ENCODE measurements at regions not wholly inside any gene's neighbourhood (a gene's known extent, or its start where the extent isn't known, plus 50 kb on each side); places are given as distances from the start of the nearest gene placed in this dataset.
"Not testable (repeated sequence)": the region's sequence is repeated elsewhere in the genome, so short reads cannot be mapped to it uniquely, and the experiment has no call there.

DNA sequence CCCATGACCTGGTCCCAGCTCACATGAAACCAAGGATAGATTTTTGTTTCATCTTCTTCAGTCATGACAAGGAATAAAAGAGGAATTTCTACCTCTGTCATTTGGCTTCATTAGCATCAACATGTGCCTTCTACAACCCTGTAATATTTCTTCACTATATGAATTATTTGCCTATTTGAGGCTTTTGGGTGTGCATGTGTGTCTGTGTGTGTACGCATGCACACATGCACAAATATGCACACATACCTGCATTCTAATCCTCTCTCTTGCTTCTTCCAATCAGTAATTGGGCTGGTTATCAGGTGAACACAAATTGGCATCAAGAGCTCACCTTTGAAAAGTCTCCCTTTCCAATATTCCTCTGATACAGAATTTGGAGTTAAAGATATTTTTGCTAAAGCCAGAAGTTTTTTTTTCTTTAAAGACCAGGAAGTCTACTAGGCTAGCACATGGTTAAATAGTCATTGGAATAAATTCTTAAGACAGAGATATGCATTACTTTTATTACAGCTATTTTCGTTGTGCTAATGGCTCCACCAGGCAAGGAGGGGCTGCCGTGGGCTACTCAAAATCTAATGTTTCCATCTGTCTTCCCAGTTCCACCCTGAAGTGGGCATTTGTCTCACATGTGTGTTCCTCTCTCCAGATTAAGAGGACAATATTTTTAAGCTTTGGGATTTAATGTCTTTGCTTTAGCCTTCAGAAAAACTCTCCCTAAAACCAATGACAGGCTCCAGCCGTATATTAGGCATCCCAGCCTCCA is 547.2 kb upstream of the CDH5 start:
- no peak for DNase-seq (ENCODE audit: low read depth in 2 of 2)

DNA sequence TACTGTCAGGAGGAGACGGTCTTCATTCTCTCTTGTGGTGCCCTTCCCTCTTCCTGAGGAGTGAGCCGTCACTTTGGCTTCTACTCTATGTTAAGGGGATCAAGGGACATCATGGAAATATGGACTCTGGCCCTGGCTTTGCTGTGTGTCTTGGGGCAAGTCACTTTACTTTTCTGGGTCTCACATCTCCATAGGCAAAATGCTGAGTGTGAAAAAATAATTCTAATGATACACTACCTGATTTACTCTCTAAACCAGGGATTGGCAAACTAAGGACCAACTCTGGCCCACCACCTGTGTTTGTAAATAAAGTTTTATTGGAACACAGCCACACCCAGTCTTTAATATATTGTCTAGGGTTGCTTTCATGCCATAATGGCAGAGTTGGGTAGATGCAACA is 548.7 kb upstream of the CDH5 start:
- DNase-seq (ENCODE audit: low read depth in 2 of 2) = no peak

DNA sequence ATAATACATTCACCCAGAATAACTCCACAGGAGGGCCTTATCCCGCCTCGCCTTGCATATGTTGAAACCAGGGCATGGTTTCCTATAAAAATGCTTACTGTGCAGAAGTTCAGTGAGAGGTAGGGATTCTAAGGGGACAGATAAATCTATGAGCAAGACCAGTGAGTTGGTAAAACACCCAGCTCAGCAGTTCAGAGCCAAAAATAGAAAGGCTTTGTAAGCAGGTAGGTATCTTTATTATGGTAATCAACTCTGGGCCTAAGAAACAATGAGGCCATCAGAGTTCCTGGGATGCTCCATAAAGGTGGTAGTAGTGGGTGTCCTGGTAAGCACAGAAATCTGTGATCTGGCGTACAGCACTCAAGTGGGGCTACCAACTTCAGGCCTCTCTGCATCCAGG is 549.4 kb upstream of the CDH5 start:
- DNase-seq (ENCODE audit: low read depth in 2 of 2) = no peak

DNA sequence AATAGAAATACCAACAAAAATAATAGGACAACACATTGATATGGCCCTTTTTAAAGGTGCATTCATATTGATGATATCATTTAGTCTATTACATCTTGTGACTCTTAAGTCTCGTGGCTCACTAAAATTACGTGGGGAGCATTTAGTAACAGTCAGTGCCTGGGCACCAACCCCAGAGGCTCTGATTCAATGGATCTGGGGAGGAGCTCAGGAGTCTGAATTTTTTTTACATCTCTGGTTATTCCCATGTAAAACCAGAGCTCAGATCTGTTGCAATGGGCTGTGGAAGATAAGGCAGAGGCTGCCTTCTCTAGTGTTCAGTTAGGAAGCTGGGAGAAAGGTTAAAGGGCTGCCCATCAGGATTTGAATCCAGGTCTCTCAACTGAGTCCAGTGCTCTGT is 549.9 kb upstream of the CDH5 start:
- DNase-seq (ENCODE audit: low read depth in 2 of 2) = no peak

DNA sequence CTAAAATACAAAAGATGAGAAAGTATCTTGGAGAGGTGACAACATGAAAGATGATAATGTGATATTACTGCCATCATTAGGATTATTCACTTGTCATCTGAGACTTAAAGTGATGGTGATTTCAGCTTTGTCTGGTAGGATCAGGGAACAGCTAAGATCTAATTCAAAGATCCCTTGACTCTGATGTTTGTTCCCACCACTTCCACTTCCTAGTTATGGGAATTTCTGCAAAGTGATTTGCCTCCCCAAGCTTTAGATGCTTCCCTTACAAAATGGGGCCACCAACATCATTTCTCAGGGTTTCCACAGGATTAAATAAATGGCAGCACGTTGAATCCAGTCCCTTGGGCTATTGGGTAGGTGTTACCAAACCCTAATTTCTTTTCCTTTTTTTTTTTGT is 550.8 kb upstream of the CDH5 start:
- DNase-seq (ENCODE audit: low read depth in 2 of 2) = no peak

DNA sequence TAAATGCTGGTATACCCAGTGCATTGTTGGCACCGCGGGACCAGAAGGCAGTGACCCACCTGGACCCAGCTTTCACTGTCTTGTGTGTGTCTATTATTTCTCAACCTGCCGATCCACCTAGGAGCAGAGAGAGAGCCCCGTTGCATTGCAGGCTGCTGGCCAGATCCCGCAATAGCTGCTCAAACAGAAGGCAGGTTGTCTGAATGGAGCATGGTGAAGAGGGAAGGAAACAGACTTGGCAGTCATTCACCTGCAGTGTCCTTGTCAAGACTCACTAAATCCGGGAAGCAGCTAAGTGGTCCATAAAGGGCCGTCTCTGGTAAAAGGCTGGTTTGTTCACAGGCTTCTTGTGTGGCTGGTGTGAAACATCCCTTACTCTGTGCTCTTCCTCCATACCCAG is 552.6 kb upstream of the CDH5 start:
- not testable (repeated sequence) for DNase-seq (ENCODE audit: low read depth in 2 of 2)

DNA sequence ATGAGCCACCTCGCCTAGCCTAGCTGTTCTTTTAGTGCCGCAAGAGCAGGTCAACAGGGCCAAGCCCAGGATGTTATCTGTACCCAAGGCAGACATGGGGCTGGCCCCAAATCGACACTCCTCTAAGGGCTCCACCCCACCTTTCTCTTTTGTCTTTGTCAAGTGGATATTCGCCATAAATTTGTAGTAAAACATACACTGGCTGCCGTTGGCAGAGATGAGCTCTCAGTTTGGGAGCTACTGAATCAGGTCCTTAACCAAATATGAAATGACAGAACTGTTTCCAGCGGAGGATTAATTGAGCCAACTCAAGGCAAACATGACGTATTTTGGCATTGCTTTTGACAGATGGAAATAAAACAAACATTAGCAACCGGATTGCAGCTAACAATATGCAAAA is 556.9 kb upstream of the CDH5 start:
- no peak for DNase-seq (ENCODE audit: low read depth in 2 of 2)

DNA sequence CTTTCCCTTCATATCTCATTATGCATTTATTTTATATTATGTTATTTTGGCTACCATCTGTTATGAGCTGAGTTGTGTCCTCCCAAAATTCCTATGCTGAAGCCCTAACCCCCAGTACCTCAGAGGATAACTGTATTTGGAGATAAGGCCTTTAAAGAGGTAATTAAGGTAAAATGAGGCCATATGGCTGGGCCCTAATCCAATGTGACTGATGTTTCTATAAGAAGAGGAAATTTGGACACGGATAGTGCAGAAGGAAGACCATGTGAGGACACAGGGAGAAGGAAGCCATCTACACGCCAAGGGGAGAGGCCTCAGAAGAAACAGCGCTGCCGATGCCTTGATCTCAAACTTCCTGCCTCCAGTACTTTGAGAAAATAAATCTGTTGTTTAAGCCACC is 557.7 kb upstream of the CDH5 start:
- no peak for DNase-seq (ENCODE audit: low read depth in 2 of 2)

DNA sequence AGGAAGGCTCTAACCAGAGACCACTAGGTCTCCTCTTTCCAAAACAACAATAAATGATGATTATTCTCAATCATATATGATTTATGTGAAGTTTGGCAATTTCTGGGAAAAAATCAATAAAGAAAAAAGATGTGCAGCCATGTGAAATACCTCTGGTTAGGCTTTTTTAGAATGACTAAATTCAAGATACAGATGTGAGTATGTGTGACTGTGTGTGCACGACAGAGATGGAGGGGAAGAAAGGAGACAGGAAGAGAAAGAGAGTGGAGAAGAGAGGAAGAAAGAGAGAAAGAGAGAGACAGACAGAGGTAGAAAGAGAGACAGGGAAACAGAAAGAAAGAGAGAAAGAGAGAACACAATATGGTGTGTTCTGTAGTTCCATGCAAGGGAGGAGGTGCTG is 558.6 kb upstream of the CDH5 start:
- no peak for DNase-seq (ENCODE audit: low read depth in 2 of 2)

DNA sequence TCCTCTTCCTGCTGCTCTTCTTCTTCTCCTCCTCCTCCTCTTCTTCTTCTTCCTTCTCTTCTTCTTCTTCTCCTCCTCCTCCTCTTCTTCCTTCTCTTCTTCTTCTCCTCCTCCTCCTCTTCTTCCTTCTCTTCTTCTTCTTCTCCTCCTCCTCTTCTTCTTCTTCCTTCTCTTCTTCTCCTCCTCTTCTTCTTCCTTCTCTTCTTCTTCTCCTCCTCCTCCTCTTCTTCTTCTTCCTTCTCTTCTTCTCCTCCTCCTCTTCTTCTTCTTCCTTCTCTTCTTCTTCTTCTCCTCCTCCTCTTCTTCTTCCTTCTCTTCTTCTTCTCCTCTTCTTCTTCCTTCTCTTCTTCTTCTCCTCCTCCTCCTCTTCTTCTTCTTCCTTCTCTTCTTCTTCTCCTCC is 560.8 kb upstream of the CDH5 start:
- DNase-seq (ENCODE audit: low read depth in 2 of 2) = not testable (repeated sequence)

DNA sequence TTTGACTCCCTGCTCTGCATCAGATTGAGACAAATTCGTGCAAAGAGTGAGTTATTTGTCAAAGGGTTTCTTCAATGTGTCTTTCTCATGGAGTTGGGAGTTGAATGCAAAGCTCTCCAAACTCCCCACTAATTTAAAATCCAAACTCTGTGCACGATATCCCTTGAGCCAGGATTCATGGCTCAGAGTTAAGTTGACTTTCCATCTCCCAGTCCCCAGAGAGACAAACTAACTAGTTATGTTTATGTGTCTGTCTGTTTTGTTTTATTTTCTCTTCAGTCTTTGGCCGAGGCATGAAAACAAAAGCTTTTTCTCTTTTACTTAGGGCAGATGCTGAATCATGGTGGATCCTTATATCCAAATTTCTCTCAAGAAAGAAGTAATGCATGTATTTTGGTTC is 570.0 kb upstream of the CDH5 start:
- DNase-seq (ENCODE audit: low read depth in 2 of 2) = no peak

DNA sequence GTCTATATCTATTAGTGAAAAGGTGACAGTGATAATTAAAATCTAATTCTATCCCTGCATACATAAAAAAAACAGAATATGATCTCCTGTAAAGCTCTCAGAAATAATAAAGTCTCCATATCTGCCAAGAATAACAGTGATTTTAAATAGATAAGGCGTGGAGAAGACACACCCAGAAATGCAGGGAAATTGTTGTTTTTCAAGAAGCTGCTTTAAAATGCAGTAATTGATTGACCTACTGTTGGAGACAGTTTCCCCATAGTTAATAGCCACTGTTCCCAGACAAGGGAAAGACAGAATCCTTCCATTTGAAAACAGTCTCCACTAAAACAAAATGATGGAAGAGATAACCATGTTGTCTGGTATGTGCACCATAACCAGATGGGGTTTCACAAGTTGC is 571.5 kb upstream of the CDH5 start:
- no peak for DNase-seq (ENCODE audit: low read depth in 2 of 2)

DNA sequence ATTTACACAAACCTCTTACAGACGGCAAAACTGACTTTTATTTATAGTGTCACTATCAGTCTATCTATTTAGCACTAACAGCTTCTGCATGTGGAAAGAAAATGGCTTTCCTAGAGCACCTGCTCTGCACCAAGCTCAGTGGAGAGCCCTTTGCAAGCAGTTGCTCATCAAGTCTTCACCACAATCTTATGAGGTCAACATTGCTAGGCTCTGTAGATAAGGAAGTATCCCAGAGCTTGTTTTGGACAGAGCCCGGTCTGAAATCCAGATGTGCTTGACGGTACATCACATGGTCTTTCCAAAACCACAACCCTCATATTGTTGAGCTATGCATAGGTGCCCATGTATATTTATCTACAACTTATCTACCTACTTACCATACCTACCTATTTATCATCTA is 572.7 kb upstream of the CDH5 start:
- no peak for DNase-seq (ENCODE audit: low read depth in 2 of 2)

DNA sequence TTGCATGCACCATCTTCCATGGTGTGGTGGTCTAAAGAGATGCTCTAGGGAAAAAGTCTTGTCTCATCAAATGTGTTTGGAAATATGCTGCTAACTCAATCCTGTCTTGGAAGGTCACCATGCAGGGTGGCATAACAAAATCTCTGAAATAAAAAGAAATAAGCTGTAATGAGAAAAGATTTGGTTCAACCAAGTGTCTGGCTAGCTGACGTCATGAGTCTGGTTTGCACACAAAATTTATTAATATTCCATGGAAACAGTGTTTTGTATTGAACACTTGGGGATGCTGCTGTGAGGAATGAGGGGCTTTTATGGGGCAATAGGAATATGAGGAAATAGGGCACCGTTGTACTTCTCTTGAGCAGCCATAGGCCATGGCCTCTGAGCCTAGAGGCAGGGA is 575.7 kb upstream of the CDH5 start:
- no peak for DNase-seq (ENCODE audit: low read depth in 2 of 2)

DNA sequence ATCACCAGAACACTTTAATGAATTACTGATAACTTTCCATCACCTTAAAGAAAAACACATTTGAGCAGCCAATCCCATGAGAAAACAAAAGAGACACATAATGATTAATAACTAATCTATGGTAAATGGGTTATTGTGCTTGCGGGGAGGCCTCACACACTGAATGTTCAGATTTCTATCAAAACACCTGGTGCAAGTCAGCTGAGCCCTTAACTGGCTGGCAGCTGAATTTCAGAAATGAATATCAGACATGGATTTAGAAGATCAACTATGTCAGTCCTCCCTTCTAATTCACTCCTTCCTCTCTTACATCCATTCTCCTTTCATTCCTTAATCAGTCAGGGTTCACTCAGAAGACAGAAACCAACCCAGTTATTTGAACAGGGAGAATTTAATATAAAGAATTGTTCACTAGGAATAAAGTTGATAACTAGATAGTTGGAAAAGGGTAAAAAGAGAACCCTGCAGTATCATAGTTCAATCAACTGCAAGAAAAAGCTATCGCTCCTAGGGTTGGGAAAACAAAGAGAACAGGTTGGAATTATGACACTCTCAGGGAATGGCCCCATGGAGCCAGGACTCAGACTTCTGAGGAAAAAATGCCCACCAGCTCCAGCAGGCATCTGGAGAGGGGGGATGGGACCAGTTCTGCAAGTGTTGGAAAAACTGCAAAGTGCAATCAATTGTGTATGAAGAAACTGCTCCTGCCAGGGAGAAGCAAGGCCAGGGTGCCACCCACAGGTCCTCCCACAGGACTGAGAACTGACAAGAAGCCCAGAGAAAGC is 577.1 kb upstream of the CDH5 start:
- no peak for DNase-seq (ENCODE audit: low read depth in 2 of 2)

DNA sequence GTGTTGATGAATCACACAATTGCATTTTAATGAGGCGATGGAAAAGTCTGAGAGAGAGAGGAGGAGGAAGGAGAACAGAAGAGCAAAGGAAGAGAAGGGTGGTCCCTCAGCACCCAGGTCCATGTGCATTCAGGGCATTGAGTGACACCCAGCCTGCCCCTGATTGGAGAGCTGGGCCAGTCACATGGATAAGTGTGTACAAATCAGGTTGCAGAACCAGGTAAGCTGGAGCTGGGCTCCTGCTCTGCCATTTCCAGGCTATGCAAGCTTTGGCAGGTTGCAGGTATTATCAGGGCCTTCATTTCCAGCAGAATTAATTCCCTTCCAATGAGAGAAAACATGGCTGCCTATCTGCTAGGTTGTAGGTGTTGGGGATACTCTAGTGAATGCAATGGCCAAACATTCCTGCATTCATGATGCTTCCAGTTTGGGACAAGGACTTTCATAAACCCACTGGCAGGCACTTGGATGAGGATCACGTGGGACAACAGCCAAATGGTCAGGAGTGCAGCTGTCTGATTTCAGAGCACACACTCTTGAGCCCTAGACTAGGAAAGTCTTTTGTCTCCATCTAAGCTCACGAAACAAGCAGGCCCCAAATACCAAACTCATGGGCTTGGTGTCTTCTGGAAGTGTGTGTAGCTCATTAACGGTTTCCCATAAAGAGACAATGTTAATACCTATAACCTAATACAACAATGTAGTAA is 577.9 kb upstream of the CDH5 start:
- no peak for DNase-seq (ENCODE audit: low read depth in 2 of 2)

DNA sequence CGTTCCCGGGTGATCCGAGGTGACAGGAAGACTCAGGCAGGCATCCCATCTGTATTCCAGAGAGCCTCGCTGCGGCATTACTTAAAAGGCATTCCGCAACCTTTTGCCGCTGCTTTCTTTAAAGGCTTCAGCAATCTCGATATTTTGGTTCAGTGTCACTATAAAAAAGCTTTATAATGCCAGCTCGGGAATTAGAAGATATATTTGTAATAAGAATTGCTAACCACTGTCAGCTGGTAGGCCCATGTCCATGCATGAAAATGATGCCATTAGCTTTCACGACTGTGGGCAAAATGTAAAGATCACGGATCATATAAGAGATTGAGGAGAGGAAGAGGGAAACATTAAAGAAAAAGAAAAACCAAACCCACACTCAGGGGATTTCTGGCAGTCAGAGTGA is 578.6 kb upstream of the CDH5 start:
- DNase-seq (ENCODE audit: low read depth in 2 of 2) = no peak

DNA sequence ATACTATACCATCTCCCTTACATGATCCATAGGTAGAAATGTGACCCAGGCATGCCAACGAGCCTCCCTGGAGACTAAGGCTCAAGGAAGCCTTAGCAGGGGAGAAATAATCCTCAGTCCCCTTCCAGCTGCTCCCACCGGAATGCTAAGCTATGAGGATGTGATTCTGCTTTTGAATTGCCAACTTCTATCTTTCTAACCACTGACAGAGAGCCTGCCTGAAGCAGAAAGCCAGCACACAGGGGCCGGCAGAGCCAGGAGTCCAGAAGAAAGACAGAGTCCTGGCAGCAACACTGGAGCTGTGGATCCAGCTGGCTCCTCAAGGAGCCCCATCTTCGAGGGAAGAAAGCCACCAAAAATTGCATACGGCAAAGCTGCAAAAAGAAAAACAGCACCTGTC is 579.6 kb upstream of the CDH5 start:
- DNase-seq (ENCODE audit: low read depth in 2 of 2) = no peak

DNA sequence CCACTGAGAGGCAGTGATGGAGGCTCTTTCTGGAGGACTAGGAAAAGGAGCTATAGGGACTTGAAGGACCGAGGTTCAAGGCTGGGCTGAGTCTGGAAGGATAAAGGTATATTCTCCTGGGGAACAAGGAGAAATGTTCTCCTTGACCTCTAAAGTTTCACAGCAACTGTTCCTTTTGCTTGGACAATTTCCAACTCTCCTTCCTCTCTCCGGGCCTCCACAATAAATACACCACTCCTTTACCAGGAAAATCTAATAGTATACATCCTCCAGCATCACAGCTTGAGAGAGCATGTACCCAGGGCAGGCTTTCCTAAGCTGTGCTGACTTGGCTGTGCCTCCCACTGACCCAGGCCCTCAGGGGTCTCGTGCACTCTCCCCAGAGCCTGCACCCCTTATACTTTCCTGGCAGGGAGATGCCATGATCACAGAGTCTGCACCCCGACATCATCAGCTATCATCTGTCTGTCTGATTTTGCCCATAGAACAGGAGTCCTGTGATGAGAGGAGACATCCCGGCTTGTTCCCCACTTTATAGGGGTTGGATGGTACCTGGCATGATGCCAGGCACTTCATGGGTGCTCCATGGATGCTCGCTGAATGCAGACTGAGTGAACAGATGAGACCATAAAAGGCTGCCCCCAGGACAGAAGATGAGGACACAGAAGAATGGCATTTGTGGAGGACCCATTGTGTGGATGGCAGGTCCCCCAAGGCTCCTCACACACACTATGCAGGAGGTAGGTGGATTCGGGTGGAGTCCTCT is 582.6 kb upstream of the CDH5 start:
- no peak for DNase-seq (ENCODE audit: low read depth in 2 of 2)

DNA sequence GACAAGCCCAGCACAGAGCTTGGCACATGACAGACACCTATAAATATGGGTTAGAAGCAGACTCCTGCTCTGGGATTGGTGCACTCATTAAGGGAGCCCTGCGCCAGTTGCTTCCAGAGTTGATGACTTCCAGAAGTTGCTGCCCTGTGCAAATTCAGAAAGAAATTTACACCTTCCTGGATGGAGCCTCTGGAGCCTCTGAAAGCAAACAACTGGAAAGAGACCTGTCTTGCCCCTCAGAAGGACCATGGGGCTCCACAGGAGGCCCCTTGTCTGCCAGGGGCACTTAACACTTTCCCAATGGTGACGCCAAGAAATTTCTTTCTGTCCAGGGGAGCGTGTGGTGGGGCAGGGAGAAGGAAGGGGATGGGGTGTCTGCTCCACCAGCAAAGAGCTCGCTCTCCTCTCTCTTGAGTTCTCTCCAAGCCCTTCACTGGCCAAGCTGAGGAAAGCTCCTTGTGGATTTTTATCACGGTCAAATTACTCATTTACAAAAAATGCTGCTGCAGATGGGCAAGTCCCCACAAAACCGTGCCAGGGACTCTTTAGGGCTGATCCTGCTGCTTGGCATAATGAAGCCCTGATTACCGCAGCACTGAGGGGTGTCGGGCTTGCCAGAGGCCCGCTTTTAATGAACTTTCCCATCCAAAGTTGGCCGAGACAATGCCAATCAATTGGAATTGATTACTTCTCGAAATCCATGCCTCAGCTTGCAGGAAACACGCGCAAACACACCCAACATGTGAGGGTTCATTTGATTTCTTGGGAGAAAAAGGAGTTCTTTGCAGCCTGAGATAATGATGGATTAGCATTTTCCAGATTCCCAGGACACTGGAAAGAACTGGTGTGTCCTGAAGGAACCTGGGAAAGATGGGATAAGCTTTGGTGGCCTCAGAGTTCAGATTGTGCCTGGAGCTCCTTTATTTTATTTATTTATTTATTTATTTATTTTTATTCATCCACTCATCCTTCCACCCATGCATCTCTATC is 583.6 kb upstream of the CDH5 start:
- DNase-seq (ENCODE audit: low read depth in 2 of 2) = no peak

DNA sequence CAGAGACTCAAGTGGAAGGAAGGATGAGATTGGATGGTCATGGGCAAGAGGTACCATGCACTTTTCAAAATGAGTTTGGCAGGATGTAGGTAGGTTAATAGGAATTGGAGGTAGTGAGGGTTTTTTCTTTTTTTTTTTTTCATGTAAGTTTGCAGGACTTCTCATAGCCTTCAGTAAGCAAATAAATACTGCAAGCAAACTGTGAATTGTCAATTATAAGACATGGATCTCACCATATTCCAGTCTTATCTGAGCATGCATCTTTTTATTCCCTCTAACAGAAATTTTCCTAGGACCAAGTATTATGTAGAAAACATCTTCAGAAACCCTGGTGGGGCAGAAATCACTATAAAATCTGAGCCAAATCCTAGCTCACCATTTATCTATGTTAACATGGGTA is 584.6 kb upstream of the CDH5 start:
- no peak for DNase-seq (ENCODE audit: low read depth in 2 of 2)
